Sciatic nerve (tissue), 2 donors: ENCODE measurements at regions not wholly inside any gene's neighbourhood (a gene's known extent, or its start where the extent isn't known, plus 50 kb on each side); places are given as distances from the start of the nearest gene placed in this dataset.

ENCODE experiments used
- ATAC-seq: fragments of 200-7000 bp; cut with Tn5 transposase; one replicate; pipeline ENCODE4 v1.9.1; 2020; ENCODE audit warnings: mild to moderate bottlenecking, moderate library complexity
- DNase-seq: peaks from one replicate; pipeline ENCODE4 v3.0.0-alpha.2; 2020; ENCODE audit warnings: low spot score
- intact Hi-C: fragments of 100-400 bp; cut with DNase I; formaldehyde crosslinking; loops from one replicate; pipeline ENCODE4 v1.14.2; 2022
- donor health status: DM: no; HTN: no; CAD: no.
- donor health status: DM: no; HTN: no; CAD: no.

- no peak for ATAC-seq
- intact Hi-C loops, result no loop called here
- no peak for DNase-seq
Measured at GRCh38 chr22:27564806-27565205, 236.8 kb downstream of the MN1 start.

DNA sequence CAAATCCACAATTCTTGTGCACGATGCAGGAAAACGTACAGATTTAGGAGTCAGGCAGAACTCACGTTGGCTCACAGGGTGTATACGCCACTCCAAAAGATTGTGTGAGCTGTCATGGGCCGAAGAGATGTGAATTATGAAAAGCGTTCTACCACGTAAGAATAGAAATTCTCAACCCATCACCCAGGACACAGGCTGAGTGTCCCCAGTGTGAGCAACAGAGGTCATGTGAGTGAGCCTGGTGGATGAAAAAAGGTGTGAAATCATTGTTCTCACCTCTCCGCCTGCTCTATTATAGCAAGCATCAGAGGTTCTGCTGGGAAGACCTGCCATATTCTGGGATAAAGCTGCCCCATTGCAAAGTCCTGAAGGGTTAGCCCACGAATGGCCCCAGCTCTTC is 235.0 kb downstream of the MN1 start:
- ATAC-seq (no peak), DNase-seq (no peak)
- intact Hi-C loops, result no loop called here

DNA sequence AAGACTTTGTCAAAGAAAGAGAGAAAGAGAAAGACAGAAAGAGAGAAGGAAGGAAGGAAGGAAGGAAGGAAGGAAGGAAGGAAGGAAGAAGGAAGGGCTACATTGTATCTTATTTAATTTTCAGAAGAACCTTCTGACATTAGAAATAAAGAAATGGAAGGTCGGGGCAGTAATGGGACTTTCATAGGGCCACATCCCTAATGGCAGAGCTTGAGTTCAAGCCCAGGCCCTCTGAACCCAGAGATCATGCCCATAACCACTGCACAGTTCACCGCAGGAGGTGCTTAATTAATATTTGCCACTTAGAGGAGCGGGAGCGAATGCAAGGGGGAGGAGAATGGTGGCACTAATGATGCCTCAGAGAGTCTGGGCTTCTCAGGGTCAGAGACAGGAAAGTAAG is 233.3 kb downstream of the MN1 start:
- intact Hi-C loops, result no loop called here
- DNase-seq, result no peak
- no peak for ATAC-seq

GRCh38 chr22:27571463-27572277 is 229.9 kb downstream of the MN1 start:
- DNase-seq (no peak), ATAC-seq (no peak)
- intact Hi-C loops, result no loop called here

DNA sequence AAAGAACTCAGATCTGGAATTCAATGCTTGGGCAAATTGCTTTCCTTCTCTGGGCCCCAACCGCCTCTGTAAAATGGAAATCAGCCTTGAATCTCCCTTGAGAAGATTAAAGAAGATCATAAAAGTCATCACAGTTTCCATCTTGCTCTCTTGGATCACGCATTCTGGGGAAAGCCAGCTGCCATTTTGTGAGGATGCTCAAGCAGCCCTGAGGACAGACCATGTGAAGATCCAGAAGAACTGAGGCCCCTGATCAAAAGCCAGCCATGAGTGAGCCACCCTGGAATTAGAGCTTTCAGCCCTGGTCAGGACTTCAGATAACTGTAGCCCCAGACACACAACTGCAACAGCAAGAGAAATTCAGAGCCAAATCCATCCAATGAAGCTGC is 229.3 kb downstream of the MN1 start:
- intact Hi-C loops, result no loop called here
- no peak for DNase-seq
- ATAC-seq, result no peak

DNA sequence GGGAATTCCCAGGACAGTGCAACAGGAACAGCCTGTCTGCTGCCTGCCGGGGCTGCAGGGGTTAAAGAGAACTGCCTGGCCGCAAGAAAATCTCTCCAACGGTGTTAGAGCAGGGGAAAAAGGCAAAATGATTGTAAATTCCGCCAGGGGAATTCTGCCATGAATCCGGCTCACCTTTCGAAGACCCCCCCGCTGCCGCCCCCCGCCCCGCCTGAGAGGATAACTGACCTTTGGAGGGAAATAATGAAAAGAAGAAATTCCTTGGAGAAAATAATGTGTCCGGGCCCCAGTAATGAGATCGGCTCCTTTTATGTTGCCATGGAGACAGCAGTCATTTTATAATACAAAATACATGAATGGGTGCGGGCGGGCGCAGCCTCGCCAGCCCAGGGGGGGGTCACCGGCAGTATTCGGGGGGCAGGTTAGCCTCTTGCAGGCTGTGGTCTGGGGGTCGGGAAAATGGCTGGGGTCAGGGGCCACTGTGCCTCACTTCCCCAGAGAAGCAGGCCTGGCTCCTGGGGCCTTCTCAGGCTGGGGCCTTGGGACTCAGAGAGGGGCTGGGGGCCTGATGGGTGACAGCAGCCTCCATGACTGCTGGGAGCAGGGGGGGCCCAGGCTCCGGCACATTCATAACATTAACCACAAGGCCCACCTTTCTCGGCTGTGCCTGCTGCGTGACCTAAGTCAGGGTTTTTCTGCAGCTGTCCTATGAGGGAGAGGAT is 228.1 kb downstream of the MN1 start:
- no peak for DNase-seq
- intact Hi-C loops, result no loop called here
- no peak for ATAC-seq

GRCh38 chr22:27574002-27574366 is 227.6 kb downstream of the MN1 start:
- ATAC-seq (no peak), DNase-seq (no peak)
- intact Hi-C loops, result no loop called here

- DNase-seq (no peak), ATAC-seq (no peak)
- intact Hi-C loops, result no loop called here
Measured at GRCh38 chr22:27574651-27575050, 226.9 kb downstream of the MN1 start.

DNA sequence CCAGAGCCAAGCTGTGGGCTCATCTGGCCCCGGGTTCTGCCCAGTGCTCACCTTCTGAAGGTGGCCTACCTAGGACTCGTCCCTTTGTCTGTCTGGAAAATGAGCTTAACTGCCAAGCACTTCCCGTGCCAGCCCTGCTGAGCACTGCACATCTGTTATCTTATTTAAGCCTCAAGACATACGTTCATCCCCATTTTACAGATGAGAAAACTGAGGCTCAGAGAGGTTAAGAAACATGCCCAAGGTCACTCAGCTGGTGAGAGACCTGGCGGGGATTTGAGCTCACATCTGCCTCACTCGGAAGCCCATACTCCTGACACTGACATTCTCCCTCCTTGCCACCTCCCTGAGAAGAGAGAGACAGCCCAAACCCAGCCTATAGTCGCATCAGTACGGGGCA is 226.2 kb downstream of the MN1 start:
- ATAC-seq (no peak), DNase-seq (no peak)
- intact Hi-C loops, result no loop called here

- DNase-seq (no peak), ATAC-seq (no peak)
- intact Hi-C loops, result no loop called here
Measured at GRCh38 chr22:27576413-27576812, 225.1 kb downstream of the MN1 start.

- intact Hi-C loops, result no loop called here
- no peak for DNase-seq
- ATAC-seq, result no peak
Measured at GRCh38 chr22:27576815-27577573, 224.6 kb downstream of the MN1 start.

- DNase-seq (no peak), ATAC-seq (no peak)
- intact Hi-C loops, result no loop called here
Measured at GRCh38 chr22:27577574-27577969, 224.0 kb downstream of the MN1 start.

DNA sequence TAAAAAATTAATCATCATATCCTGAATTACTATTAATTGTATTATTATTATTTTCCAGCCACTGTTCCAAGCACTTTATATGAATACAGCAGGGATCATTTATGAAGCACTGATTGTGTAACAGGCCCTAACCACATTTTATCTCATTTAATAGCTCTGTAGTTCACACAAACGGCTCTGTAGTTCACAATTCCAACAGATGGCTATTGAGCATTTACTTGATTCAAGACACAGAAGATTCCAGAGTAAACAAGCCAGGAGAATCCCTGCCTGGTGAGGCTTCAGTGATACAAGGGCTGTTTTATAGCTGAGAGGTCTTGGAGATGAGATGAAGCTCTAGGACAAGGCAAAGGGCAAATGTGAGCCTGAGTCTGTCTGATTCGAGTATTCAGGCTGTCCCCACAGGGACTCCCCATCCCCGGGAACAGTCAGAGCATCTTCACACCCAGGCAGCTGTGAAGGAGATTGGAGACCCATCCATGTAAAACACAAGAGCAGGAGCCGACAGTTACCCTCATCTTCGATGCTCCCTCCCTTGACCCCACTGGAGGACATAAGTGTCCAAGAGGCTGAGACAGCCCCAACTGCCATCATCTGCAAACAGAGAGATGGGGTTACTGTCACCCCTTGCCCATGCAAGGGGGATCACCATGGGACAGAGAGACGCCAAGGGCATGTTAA is 222.5 kb downstream of the MN1 start:
- ATAC-seq, result peak; percentile 72
- intact Hi-C loops, result no loop called here

DNA sequence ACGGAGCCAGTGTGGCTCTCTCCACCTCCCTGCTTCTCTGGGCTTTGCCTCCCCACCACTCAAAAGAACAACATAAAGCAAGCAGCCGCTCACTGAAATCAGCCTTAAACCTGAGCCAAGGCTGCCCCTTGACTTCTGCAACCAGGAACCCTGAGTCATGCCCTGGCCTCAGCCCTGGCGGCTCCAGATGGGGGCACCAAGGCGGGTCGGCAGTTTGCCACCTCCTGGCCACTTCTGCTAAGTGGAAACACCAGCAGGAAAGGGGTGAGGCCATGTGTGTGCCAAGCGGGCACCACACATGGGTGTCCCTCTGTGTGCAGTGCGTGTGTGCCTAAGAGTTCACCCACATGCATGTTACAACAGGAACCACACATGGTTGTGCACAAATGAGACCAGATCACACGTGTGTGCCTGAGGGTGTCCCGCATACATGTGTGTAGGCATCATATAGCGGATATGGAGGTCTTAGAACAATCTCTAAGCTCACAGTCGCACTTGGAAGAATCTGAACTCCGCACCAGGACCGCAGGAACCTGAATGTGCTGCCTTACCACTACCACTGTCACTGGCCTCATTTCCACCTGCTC is 221.2 kb downstream of the MN1 start:
- ATAC-seq (no peak), DNase-seq (no peak)
- intact Hi-C loops, result no loop called here

More for the DNA sequence above, 222.5 kb downstream of the MN1 start:
- DNase-seq, result no peak

DNA sequence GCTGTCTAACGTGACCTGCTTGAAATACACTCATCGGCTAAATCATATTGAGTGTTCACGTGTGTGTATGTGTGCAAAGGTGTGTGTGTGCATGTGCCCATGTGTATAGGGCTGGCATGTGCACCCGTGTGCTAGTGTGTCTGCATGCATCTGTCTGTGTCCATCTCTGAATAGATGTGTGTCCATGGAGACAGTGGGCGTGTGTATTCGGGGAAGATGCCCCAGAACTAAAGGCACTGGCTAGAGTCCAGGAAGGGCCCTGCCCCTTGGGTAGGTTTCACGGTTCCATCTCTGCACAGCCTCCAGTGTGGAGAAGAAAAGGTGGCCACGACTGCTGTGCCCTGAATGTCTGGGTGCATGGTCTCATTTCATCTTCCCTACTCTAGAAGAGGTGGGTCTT is 220.3 kb downstream of the MN1 start:
- no peak for ATAC-seq
- intact Hi-C loops, result no loop called here
- DNase-seq, result no peak

GRCh38 chr22:27581688-27582087 is 219.9 kb downstream of the MN1 start:
- peak; percentile 92 for ATAC-seq
- intact Hi-C loops, result no loop called here
- DNase-seq, result peak; percentile 91

GRCh38 chr22:27583856-27584255 is 217.7 kb downstream of the MN1 start:
- intact Hi-C loops, result no loop called here
- no peak for ATAC-seq

GRCh38 chr22:27585141-27585540 is 216.4 kb downstream of the MN1 start:
- ATAC-seq, result no peak
- intact Hi-C loops, result no loop called here
- no peak for DNase-seq

More at GRCh38 chr22:27583856-27584255, 217.7 kb downstream of the MN1 start:
- DNase-seq, result no peak

DNA sequence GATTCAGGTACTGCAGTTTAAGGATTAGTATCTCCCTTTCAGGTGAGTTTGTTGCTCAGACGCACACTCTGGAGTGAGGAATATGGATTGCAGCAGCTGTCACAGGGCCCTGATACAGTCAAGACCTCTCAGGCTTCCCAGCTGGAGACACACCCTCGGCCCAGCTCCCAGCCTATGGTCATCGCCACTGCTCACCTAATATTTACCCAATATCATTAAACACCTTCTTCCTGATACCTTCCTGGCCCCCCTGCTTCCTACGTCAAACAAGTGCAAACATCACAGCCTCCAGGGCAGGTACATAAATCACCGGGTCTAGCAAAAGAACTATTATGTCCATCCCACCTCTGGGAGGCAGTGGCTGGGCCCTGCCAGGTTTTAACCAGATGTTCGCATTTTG is 213.3 kb downstream of the MN1 start:
- ATAC-seq, result no peak
- intact Hi-C loops, result no loop called here
- no peak for DNase-seq
